Neural cell (in vitro differentiated cells): ENCODE measurements at regions not wholly inside any gene's neighbourhood (a gene's known extent, or its start where the extent isn't known, plus 50 kb on each side); places are given as distances from the start of the nearest gene placed in this dataset.

ENCODE experiments used
- SMC3 ChIP-seq: fragments of 450-650 bp; conservative IDR thresholded peaks from 2 replicates; pipeline ENCODE4 v1.6.1; 2014; ENCODE audit warnings: antibody characterized with exemption, mild to moderate bottlenecking, moderate library complexity; ENCODE audit not compliant: poor library complexity
- TF ChIP-seq, protein P1 (sequence below): fragments of 450-650 bp; IDR thresholded peaks from 2 replicates; pipeline ENCODE4 v1.5.1; 2014; ENCODE audit warnings: antibody characterized with exemption, mild to moderate bottlenecking, moderate library complexity; ENCODE audit not compliant: poor library complexity, severe bottlenecking

DNA sequence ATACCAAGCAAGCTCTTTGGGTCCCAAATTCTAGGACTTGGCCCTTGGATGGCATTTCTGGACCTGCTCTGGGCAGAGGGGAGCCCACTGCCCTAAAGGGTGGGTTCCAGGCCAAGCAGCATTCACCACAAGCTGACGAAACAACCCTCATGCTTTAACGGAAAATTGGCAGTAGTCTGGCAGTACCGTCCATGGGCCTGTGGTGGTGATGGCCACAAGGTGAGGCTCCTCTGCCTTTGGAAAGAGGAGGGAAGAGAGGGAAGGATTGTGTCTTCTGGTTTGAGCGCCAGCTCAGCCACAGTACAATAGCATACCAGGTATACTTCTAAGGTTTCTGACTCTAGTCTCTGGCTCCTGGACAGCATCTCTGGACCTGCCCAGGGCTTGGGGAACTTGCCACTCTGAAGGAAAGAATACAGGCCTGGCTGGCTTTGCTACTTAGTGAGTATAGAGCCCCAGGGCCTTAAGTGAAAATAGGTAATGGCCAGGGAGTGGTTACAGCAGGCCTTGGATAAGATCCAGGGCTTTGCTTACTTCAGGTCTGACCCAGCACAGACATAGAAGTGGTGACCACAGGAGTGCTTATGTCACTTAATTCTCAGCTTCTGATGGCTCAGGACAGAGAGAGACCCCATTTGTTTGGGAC, 595.5 kb downstream of the LMO7 start:
- TF ChIP-seq, protein P1, sequence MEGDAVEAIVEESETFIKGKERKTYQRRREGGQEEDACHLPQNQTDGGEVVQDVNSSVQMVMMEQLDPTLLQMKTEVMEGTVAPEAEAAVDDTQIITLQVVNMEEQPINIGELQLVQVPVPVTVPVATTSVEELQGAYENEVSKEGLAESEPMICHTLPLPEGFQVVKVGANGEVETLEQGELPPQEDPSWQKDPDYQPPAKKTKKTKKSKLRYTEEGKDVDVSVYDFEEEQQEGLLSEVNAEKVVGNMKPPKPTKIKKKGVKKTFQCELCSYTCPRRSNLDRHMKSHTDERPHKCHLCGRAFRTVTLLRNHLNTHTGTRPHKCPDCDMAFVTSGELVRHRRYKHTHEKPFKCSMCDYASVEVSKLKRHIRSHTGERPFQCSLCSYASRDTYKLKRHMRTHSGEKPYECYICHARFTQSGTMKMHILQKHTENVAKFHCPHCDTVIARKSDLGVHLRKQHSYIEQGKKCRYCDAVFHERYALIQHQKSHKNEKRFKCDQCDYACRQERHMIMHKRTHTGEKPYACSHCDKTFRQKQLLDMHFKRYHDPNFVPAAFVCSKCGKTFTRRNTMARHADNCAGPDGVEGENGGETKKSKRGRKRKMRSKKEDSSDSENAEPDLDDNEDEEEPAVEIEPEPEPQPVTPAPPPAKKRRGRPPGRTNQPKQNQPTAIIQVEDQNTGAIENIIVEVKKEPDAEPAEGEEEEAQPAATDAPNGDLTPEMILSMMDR: no peak
- TF ChIP-seq SMC3: no peak
